ENCODE measurements at regions not wholly inside any gene's neighbourhood (a gene's known extent, or its start where the extent isn't known, plus 50 kb on each side); places are given as distances from the start of the nearest gene placed in this dataset.

DNA sequence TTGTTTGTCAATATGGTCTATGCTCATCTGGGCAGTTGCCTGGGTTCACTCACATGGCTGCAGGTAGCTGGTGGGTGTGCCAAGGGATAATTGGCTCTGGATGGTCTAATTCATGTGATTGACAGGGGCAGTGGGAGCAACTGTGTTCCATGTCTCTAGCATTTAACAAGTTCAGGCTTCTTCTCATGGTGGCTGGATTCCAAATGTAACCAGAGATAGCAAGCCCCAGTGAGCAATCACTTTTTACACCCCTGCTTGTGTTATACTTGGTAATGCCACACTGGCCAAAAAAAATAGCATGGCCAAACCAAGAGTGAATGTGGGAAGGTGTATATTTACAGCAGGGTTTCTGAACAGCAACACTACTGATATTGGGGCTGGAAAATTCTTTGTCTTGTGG lies 89.6 kb upstream of the TNFSF11 start:
- Histone ChIP-seq H3K9ac (ENCODE audit: control insufficient read depth, insufficient read depth, low read length) (no peak overlapping the region), H4K20me1 (ENCODE audit: control insufficient read depth, insufficient read depth) (no peaks in the 10 kb centered on the region), H3K4me3 (no peak overlapping the region), H3K79me2 (ENCODE audit: control insufficient read depth, insufficient read depth, low read length) (no peaks in the 10 kb centered on the region), H3K4me1 (ENCODE audit: control insufficient read depth, insufficient read depth, low read length) (no peaks in the 10 kb centered on the region), H3K9me3 (replicated peaks; ENCODE audit: control insufficient read depth, insufficient read depth, low read length) (no peaks in the 10 kb centered on the region; the same call in 2 of the 3 replicates), H3K27ac (ENCODE audit: control insufficient read depth, insufficient read depth) (no peak overlapping the region), H2AFZ (ENCODE audit: control insufficient read depth, low read depth, low read length) (no peak overlapping the region), H3K36me3 (ENCODE audit: control insufficient read depth in 2 of 2, insufficient read depth in 2 of 2, low read length in 1 of 2) (no peaks in the 10 kb centered on the region), H3K4me2 (ENCODE audit: control insufficient read depth, insufficient read depth) (no peak overlapping the region), H3K27me3 (replicated peaks in 1 of 2; ENCODE audit: control insufficient read depth in 2 of 2, insufficient read depth in 2 of 2, low read length in 1 of 2) (no peaks in the 10 kb centered on the region)
- TF ChIP-seq NFXL1 (IDR thresholded peaks at IDR 0.05; ENCODE audit: borderline replicate concordance): no peak
- TF ChIP-seq MYB (IDR thresholded peaks at IDR 0.05; ENCODE audit: borderline replicate concordance, low read depth, low read length): no peak
- TF ChIP-seq TCF7 (IDR thresholded peaks at IDR 0.05; ENCODE audit: borderline replicate concordance): no peak
- no peak for TF ChIP-seq PAX8 (IDR thresholded peaks at IDR 0.05)
- TF ChIP-seq KAT2A (conservative IDR thresholded peaks at IDR 0.05; ENCODE audit: control insufficient read depth, low read depth, low read length): no peak
- no peak for TF ChIP-seq TCF3 (IDR thresholded peaks at IDR 0.05; ENCODE audit: borderline replicate concordance, insufficient read depth, low read depth, low read length)
- no peak for TF ChIP-seq TAF1 (IDR thresholded peaks at IDR 0.05; ENCODE audit: borderline replicate concordance, low read depth, low read length)
- no peak for TF ChIP-seq WRNIP1 (IDR thresholded peaks at IDR 0.05; ENCODE audit: borderline replicate concordance, low read depth, low read length)
- no peak for TF ChIP-seq CHD2 (IDR thresholded peaks at IDR 0.05; ENCODE audit: borderline replicate concordance, low read depth, low read length)
- TF ChIP-seq E2F8 (IDR thresholded peaks at IDR 0.05; ENCODE audit: low read depth, partially characterized antibody): no peak
- no peak for TF ChIP-seq ESRRA (IDR thresholded peaks at IDR 0.05; ENCODE audit: low read length)
- no peak for TF ChIP-seq NR2C1 (IDR thresholded peaks at IDR 0.05)
- TF ChIP-seq CBX3 (IDR thresholded peaks at IDR 0.05; ENCODE audit: borderline replicate concordance, low read depth): no peak
- TF ChIP-seq BRCA1 (IDR thresholded peaks at IDR 0.05; ENCODE audit: low read depth, low read length): no peak
- TF ChIP-seq ATF3 (IDR thresholded peaks at IDR 0.05; ENCODE audit: borderline replicate concordance, extremely low read depth, low read depth, low read length): no peak
- TF ChIP-seq NBN (IDR thresholded peaks at IDR 0.05): no peak
- TF ChIP-seq BCLAF1 (IDR thresholded peaks at IDR 0.05): no peak
- TF ChIP-seq, protein P1, sequence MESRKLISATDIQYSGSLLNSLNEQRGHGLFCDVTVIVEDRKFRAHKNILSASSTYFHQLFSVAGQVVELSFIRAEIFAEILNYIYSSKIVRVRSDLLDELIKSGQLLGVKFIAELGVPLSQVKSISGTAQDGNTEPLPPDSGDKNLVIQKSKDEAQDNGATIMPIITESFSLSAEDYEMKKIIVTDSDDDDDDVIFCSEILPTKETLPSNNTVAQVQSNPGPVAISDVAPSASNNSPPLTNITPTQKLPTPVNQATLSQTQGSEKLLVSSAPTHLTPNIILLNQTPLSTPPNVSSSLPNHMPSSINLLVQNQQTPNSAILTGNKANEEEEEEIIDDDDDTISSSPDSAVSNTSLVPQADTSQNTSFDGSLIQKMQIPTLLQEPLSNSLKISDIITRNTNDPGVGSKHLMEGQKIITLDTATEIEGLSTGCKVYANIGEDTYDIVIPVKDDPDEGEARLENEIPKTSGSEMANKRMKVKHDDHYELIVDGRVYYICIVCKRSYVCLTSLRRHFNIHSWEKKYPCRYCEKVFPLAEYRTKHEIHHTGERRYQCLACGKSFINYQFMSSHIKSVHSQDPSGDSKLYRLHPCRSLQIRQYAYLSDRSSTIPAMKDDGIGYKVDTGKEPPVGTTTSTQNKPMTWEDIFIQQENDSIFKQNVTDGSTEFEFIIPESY (IDR thresholded peaks at IDR 0.05): no peak
- TF ChIP-seq SREBF1 (IDR thresholded peaks at IDR 0.05; ENCODE audit: low read length): no peak
- intact Hi-C loops (cut with micrococcal nuclease; ENCODE audit: unreplicated experiment): no loop called here
- SMC1A ChIA-PET (ENCODE audit: uncharacterized antibody, unreplicated experiment): interaction anchor here (1.1 to 1.5 kb wide), 4 partner anchors 8 to 104 kb away, joined by 3 to 5 read pairs (median 3); no protein-coding TSS in a partner anchor
- RAD21 ChIA-PET (ENCODE audit: unreplicated experiment): no interaction called here
- CTCF ChIA-PET: interaction anchor here (0.5 to 1.7 kb wide), 3 partner anchors 13 to 158 kb away, joined by 3 to 9 read pairs (median 4); no protein-coding TSS in a partner anchor
- POLR2A ChIA-PET: no interaction called here
- in situ Hi-C loops (cut with MboI): no loop called here
- no TSS peak for BruUV-seq (replicated peaks)
- FAIRE-seq: no peak
- no peak for DNase-seq (ENCODE audit: low read depth, low spot score)
- ATAC-seq: no peak
